Endothelial cell of umbilical vein (primary cell): ENCODE measurements at regions not wholly inside any gene's neighbourhood (a gene's known extent, or its start where the extent isn't known, plus 50 kb on each side); places are given as distances from the start of the nearest gene placed in this dataset.

ENCODE experiments used
- BruUV-seq: library from RNA; stranded (reverse); fragments of 400-500 nt; replicated peaks from 2 replicates; lab custom pipeline; 2021; lab: Mats Ljungman, UMichigan
- CTCF ChIA-PET: fragments of 300-600, 350-600 bp; sonication (Branson Sonifier 250); formaldehyde crosslinking; loops from one replicate; lab custom pipeline; 2021; ENCODE audit warnings: antibody characterized with exemption, inconsistent platforms; lab: Charles Lee
- POLR2A ChIA-PET: fragments of 300-600, 350-600 bp; sonication (Branson Sonifier 250); formaldehyde crosslinking; loops from one replicate; lab custom pipeline; 2021; ENCODE audit warnings: antibody characterized with exemption, inconsistent platforms; lab: Charles Lee
- DNase-seq: peaks from one replicate; pipeline ENCODE4 v3.0.0-alpha.2; 2011; ENCODE audit warnings: low read depth, low spot score
- FAIRE-seq: peaks from 2 replicates; lab custom pipeline; 2011; peaks lifted over from hg19 to GRCh38; lab: Jason Lieb, UNC
- H2AFZ ChIP-seq: 2 replicates; pipeline ENCODE4 v1.6.0; 2012; ENCODE audit warnings: low read depth, low read length, control low read depth, inconsistent platforms
- H3K27ac ChIP-seq: 2 replicates; pipeline ENCODE4 v1.5.1; 2011; ENCODE audit warnings: low read depth, mild to moderate bottlenecking, control low read depth, low read length, moderate library complexity; ENCODE audit not compliant: insufficient read depth
- H3K27me3 ChIP-seq, 2 experiments: 2 replicates each; pipeline versions ENCODE4 v1.6.0 to v1.6.1; 2011; ENCODE audit warnings: low read length in 2 of 2, mixed read lengths in 1 of 2; ENCODE audit not compliant: control insufficient read depth in 2 of 2, insufficient read depth in 2 of 2
- H3K36me3 ChIP-seq, 2 experiments: 2 replicates in 1 of 2; 3 replicates in 1 of 2; pipeline ENCODE4 v1.5.1; 2011; ENCODE audit warnings: low read length in 2 of 2, mild to moderate bottlenecking in 1 of 2, moderate library complexity in 1 of 2; ENCODE audit not compliant: control insufficient read depth in 2 of 2, insufficient read depth in 2 of 2; ENCODE audit errors: extremely low read depth in 1 of 2
- H3K4me1 ChIP-seq: 3 replicates; pipeline ENCODE4 v1.5.1; 2011; ENCODE audit warnings: mild to moderate bottlenecking, low read length; ENCODE audit not compliant: control insufficient read depth, insufficient read depth; ENCODE audit errors: extremely low read depth
- H3K4me2 ChIP-seq: 2 replicates; pipeline ENCODE4 v1.6.1; 2011; ENCODE audit warnings: low read length, control low read depth, mixed read lengths; ENCODE audit not compliant: insufficient read depth
- H3K4me3 ChIP-seq, 3 experiments: fragments of 200-600 bp in 1 of 3; sonication (generic), shearing (Covaris generic) in 1 of 3; replicated peaks in 1 of 3; 2 replicates each; pipeline ENCODE4 v1.5.1; 2011 to 2016; ENCODE audit warnings: control low read depth in 3 of 3, low read length in 3 of 3, mild to moderate bottlenecking in 2 of 3, inconsistent platforms in 1 of 3, low read depth in 1 of 3, moderate library complexity in 1 of 3; ENCODE audit not compliant: insufficient read depth in 1 of 3
- H3K79me2 ChIP-seq: 2 replicates; pipeline ENCODE4 v1.6.0; 2012; ENCODE audit warnings: low read length, inconsistent platforms; ENCODE audit not compliant: control insufficient read depth, insufficient read depth
- H3K9ac ChIP-seq: replicated peaks from 2 replicates; pipeline ENCODE3; 2011; ENCODE audit warnings: low read length, control low read depth; ENCODE audit not compliant: insufficient read depth; ENCODE audit errors: extremely low read depth
- H3K9me1 ChIP-seq: replicated peaks from 3 replicates; pipeline ENCODE4 v1.6.0; 2011; ENCODE audit warnings: mild to moderate bottlenecking, low read length; ENCODE audit not compliant: control insufficient read depth, insufficient read depth; ENCODE audit errors: extremely low read depth
- H3K9me3 ChIP-seq: replicated peaks from 2 replicates; pipeline ENCODE4 v1.5.1; 2012; ENCODE audit warnings: low read length, inconsistent platforms; ENCODE audit not compliant: control insufficient read depth, insufficient read depth
- H4K20me1 ChIP-seq: replicated peaks from 2 replicates; pipeline ENCODE3; 2011; ENCODE audit warnings: mild to moderate bottlenecking, low read length; ENCODE audit not compliant: control insufficient read depth, insufficient read depth; ENCODE audit errors: extremely low read depth
- CTCF ChIP-seq, 2 donors: IDR thresholded peaks; 1 replicate in 1 of 2; 2 replicates in 1 of 2; pipeline ENCODE4 v1.5.1; 2011; ENCODE audit warnings: low read length in 2 of 2, mild to moderate bottlenecking in 2 of 2, moderate library complexity in 2 of 2, control low read depth in 1 of 2, inconsistent platforms in 1 of 2, low read depth in 1 of 2; ENCODE audit not compliant: insufficient read depth in 1 of 2; ENCODE audit errors: extremely low read depth in 1 of 2
- EZH2 ChIP-seq: IDR thresholded peaks from 2 replicates; pipeline ENCODE4 v1.6.1; 2012; ENCODE audit warnings: borderline replicate concordance, low read depth, mild to moderate bottlenecking, moderate library complexity, low read length, inconsistent platforms; ENCODE audit not compliant: severe bottlenecking
- FOS ChIP-seq: IDR thresholded peaks from 2 replicates; pipeline ENCODE4 v1.6.1; 2011; ENCODE audit warnings: mild to moderate bottlenecking, low read length, moderate library complexity, borderline replicate concordance; ENCODE audit not compliant: insufficient read depth
- GATA2 ChIP-seq: IDR thresholded peaks from 2 replicates; pipeline ENCODE4 v1.7.0; 2011; ENCODE audit warnings: low read depth, mild to moderate bottlenecking, moderate library complexity, mixed read lengths, low read length; ENCODE audit not compliant: insufficient read length, insufficient read depth
- JUN ChIP-seq: IDR thresholded peaks from 2 replicates; pipeline ENCODE4 v1.6.1; 2011; ENCODE audit warnings: borderline replicate concordance, low read depth; ENCODE audit not compliant: insufficient read length, insufficient read depth
- MYC ChIP-seq: IDR thresholded peaks from one replicate; pipeline ENCODE4 v1.6.1; 2011; ENCODE audit warnings: mild to moderate bottlenecking, low read depth, low read length
- POLR2A ChIP-seq: IDR thresholded peaks from 2 replicates; pipeline ENCODE4 v1.6.1; 2012; ENCODE audit warnings: low read depth, mild to moderate bottlenecking, control low read depth, low read length
- POLR2AphosphoS5 ChIP-seq: IDR thresholded peaks from 2 replicates; pipeline ENCODE4 v1.6.1; 2012; ENCODE audit warnings: low read depth, mild to moderate bottlenecking, control low read depth, low read length, moderate library complexity; ENCODE audit not compliant: insufficient read depth
- dilution Hi-C: fragments of 300-500 bp; cut with MboI; formaldehyde crosslinking; loops from one replicate; pipeline ENCODE4 v1.15.0; 2019; ENCODE audit warnings: low sequenced_read_pairs; ENCODE audit not compliant: extremely low pct_ligation_motif_present
- intact Hi-C: fragments of 100-400 bp; cut with micrococcal nuclease; formaldehyde crosslinking; loops from one replicate; pipeline ENCODE4 v1.10.0; 2022
- TF ChIP-seq, protein P1 (sequence below): IDR thresholded peaks from 2 replicates; pipeline ENCODE4 v1.6.1; 2011; ENCODE audit not compliant: insufficient read depth, insufficient read length

DNA sequence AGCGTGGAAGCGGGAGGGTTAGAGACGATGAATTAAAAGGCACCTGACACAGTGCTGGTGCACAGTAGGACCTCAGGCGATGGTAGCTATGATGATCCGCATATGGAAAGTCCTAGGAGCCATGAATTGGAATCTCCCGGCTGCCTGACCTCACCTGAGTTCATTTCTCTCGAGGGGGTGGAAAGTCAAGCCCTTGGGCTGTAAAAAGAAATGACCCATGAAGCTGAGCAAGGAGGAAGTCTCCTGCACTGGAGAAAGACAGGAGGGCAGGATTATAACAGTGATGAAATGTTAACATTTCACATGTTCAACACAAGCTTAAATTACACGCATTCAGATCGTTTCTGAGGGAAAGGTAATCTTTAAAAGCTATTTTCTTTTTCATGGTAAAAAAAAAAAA, 481.2 kb downstream of the MATN1 start:
- FAIRE-seq (no peak), DNase-seq (no peak)
- no peaks in the 10 kb centered on the region for H3K36me3 ChIP-seq
- no TSS peak for BruUV-seq
- no peak overlapping the region for H3K4me3 ChIP-seq
- dilution Hi-C loops, result no loop called here
- H3K4me2 ChIP-seq, result no peak overlapping the region
- H3K9me3 ChIP-seq, result no peaks in the 10 kb centered on the region
- intact Hi-C loops, result no loop called here
- H3K27me3 ChIP-seq, result no peaks in the 10 kb centered on the region
- ChIA-PET POLR2A (no interaction called here), CTCF (no interaction called here)
- H3K9ac ChIP-seq, result no peak overlapping the region
- H3K4me1 ChIP-seq, result no peaks in the 10 kb centered on the region
- H3K9me1 ChIP-seq, result no peaks in the 10 kb centered on the region
- TF ChIP-seq, protein P1, sequence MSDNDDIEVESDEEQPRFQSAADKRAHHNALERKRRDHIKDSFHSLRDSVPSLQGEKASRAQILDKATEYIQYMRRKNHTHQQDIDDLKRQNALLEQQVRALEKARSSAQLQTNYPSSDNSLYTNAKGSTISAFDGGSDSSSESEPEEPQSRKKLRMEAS, result no peak
- TF ChIP-seq FOS (no peak), CTCF (IDR thresholded peaks at IDR 0.05; ENCODE audit: extremely low read depth in 1 of 2, insufficient read depth in 1 of 2, low read depth in 1 of 2, low read length in 2 of 2) (no peak), POLR2AphosphoS5 (no peak), POLR2A (no peak), EZH2 (no peak), GATA2 (no peak), JUN (no peak), MYC (no peak)
- no peaks in the 10 kb centered on the region for H4K20me1 ChIP-seq
- no peak overlapping the region for H2AFZ ChIP-seq
- H3K27ac ChIP-seq, result no peak overlapping the region
- no peaks in the 10 kb centered on the region for H3K79me2 ChIP-seq
